ENCODE measurements at regions not wholly inside any gene's neighbourhood (a gene's known extent, or its start where the extent isn't known, plus 50 kb on each side); places are given as distances from the start of the nearest gene placed in this dataset.

- TF ChIP-seq POLR2A (IDR thresholded peaks at IDR 0.05) = no peak
- TF ChIP-seq, protein P1, sequence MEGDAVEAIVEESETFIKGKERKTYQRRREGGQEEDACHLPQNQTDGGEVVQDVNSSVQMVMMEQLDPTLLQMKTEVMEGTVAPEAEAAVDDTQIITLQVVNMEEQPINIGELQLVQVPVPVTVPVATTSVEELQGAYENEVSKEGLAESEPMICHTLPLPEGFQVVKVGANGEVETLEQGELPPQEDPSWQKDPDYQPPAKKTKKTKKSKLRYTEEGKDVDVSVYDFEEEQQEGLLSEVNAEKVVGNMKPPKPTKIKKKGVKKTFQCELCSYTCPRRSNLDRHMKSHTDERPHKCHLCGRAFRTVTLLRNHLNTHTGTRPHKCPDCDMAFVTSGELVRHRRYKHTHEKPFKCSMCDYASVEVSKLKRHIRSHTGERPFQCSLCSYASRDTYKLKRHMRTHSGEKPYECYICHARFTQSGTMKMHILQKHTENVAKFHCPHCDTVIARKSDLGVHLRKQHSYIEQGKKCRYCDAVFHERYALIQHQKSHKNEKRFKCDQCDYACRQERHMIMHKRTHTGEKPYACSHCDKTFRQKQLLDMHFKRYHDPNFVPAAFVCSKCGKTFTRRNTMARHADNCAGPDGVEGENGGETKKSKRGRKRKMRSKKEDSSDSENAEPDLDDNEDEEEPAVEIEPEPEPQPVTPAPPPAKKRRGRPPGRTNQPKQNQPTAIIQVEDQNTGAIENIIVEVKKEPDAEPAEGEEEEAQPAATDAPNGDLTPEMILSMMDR (IDR thresholded peaks at IDR 0.05) = no peak
- Histone ChIP-seq H3K4me1 (no peaks in the 10 kb centered on the region), H3K27me3 (no peaks in the 10 kb centered on the region), H3K4me3 (no peak overlapping the region), H3K36me3 (no peaks in the 10 kb centered on the region), H3K9me3 (no peaks in the 10 kb centered on the region), H3K27ac (no peak overlapping the region)
- DNase-seq = no peak
Measured at GRCh38 chr5:51138164-51138563, 245.1 kb upstream of the ISL1 start.

DNA sequence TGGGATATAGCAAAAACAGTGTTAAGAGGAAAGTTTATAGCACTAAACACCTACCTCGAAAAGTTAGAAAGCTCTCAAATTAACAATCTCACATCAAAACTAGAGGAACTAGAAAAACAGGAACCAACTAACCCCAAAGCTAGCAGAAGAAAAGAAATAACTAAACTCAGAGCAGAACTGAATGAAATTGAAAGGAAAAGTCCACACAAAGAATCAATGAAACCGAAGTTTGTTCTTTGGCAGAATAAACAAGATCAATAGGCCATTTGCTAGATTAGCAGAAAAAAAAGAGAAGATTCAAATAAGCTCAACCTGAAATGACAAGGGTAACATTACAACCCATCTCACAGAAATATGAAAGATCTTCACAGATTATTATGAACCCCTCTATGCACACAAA, 234.8 kb upstream of the ISL1 start:
- peaks cover 0 to 4% (median 0%) of the 10 kb centered on the region in 4 donors for H3K9me3 ChIP-seq
- H3K4me1 ChIP-seq = no peaks in the 10 kb centered on the region
- H3K4me3 ChIP-seq = no peak overlapping the region
- DNase-seq = no peak
- TF ChIP-seq, protein P1 (IDR thresholded peaks at IDR 0.05) = no peak
- TF ChIP-seq POLR2A (IDR thresholded peaks at IDR 0.05) = no peak
- H3K36me3 ChIP-seq = no peaks in the 10 kb centered on the region
- H3K27ac ChIP-seq = no peak overlapping the region
- H3K27me3 ChIP-seq = no peaks in the 10 kb centered on the region

- Histone ChIP-seq H3K9me3 (no peaks in the 10 kb centered on the region), H3K36me3 (no peaks in the 10 kb centered on the region), H3K27me3 (no peaks in the 10 kb centered on the region), H3K27ac (no peak overlapping the region), H3K4me1 (no peaks in the 10 kb centered on the region), H3K4me3 (no peak overlapping the region)
- TF ChIP-seq POLR2A (IDR thresholded peaks at IDR 0.05) = no peak
- TF ChIP-seq, protein P1 (IDR thresholded peaks at IDR 0.05) = no peak
- DNase-seq = no peak
Measured at GRCh38 chr5:51156222-51156621, 227.0 kb upstream of the ISL1 start.

DNA sequence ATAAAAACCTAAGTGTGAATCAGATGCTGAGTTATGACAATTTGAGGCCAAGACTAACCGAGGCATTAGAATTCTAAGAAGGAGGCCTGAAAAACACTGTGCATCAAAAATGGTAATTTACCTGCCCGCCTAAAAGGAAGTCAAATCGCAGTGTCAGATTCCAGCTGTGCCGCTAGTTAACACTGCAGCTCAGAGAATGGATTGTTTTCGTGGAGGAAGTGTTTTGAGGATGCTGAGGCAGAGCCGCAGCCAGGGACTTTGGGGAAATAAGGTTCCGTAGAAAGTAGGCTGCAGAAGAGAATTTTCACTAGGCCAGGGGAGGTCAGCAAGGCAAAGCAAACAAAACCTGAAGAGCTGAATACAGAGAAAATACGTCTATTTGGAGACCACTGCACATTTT, 226.4 kb upstream of the ISL1 start:
- Histone ChIP-seq H3K4me3 (no peak overlapping the region), H3K9me3 (peaks cover 0 to 2% (median 1%) of the 10 kb centered on the region in 4 donors), H3K27ac (no peak overlapping the region), H3K27me3 (no peaks in the 10 kb centered on the region), H3K36me3 (no peaks in the 10 kb centered on the region), H3K4me1 (no peaks in the 10 kb centered on the region)
- DNase-seq = no peak
- TF ChIP-seq, protein P1 (IDR thresholded peaks at IDR 0.05) = no peak
- no peak for TF ChIP-seq POLR2A (IDR thresholded peaks at IDR 0.05)

- no peaks in the 10 kb centered on the region for H3K27me3 ChIP-seq
- H3K4me1 ChIP-seq = no peaks in the 10 kb centered on the region
- no peak for TF ChIP-seq POLR2A (IDR thresholded peaks at IDR 0.05)
- TF ChIP-seq, protein P1 (IDR thresholded peaks at IDR 0.05) = no peak
- H3K9me3 ChIP-seq = peaks cover 0 to 7% (median 2%) of the 10 kb centered on the region in 4 donors
- DNase-seq = no peak
- H3K4me3 ChIP-seq = no peak overlapping the region
- H3K27ac ChIP-seq = no peak overlapping the region
- no peaks in the 10 kb centered on the region for H3K36me3 ChIP-seq
Measured at GRCh38 chr5:51159164-51159563, 224.1 kb upstream of the ISL1 start.

- no peak for DNase-seq
- Histone ChIP-seq H3K27ac (no peak overlapping the region), H3K36me3 (no peaks in the 10 kb centered on the region), H3K27me3 (no peaks in the 10 kb centered on the region), H3K4me1 (no peaks in the 10 kb centered on the region), H3K9me3 (peaks cover 0 to 7% (median 2%) of the 10 kb centered on the region in 4 donors), H3K4me3 (no peak overlapping the region)
- TF ChIP-seq POLR2A (IDR thresholded peaks at IDR 0.05) = no peak
- TF ChIP-seq, protein P1 (IDR thresholded peaks at IDR 0.05) = no peak
Measured at GRCh38 chr5:51159606-51160005, 223.6 kb upstream of the ISL1 start.
